Peyer's patch (tissue), 4 donors: ENCODE measurements at regions not wholly inside any gene's neighbourhood (a gene's known extent, or its start where the extent isn't known, plus 50 kb on each side); places are given as distances from the start of the nearest gene placed in this dataset.

Source experiments
- POLR2A ChIP-seq, 2 donors: fragments of 450-650 bp; IDR thresholded peaks; one replicate each; pipeline ENCODE4 v1.5.1; 2017; ENCODE audit warnings: antibody characterized with exemption in 2 of 2, mild to moderate bottlenecking in 2 of 2, moderate library complexity in 2 of 2
- TF ChIP-seq, protein P1 (sequence below), 6 experiments: fragments of 450-650 bp in 4 of 6; fragments of 200-600 bp in 2 of 6; sonication (generic) in 1 of 6; IDR thresholded peaks; one replicate each; pipeline ENCODE4 v1.5.1; 2017 to 2019; ENCODE audit warnings: antibody characterized with exemption in 6 of 6, mild to moderate bottlenecking in 3 of 6, moderate library complexity in 1 of 6

DNA sequence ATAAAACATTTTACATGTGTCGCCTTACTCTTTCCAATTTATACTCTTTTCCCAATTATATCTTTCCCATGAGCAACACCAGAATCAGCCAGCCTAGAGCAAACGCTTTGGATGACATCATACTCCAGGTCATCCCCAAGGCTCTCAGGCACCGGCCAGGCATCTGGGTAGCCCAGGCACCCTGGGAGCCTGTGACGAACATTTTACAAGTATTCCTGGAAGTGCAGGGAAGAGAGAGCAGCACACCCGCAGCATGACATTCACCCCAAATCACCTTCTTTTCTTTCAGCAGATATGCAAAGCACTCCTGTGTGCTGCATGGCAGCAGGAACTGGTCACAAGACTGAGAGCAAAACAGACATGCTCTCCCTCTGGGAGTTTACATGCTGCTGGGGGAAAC is 75.7 kb upstream of the SMIM23 start:
- TF ChIP-seq POLR2A (IDR thresholded peaks at IDR 0.05): no peak
- TF ChIP-seq, protein P1, sequence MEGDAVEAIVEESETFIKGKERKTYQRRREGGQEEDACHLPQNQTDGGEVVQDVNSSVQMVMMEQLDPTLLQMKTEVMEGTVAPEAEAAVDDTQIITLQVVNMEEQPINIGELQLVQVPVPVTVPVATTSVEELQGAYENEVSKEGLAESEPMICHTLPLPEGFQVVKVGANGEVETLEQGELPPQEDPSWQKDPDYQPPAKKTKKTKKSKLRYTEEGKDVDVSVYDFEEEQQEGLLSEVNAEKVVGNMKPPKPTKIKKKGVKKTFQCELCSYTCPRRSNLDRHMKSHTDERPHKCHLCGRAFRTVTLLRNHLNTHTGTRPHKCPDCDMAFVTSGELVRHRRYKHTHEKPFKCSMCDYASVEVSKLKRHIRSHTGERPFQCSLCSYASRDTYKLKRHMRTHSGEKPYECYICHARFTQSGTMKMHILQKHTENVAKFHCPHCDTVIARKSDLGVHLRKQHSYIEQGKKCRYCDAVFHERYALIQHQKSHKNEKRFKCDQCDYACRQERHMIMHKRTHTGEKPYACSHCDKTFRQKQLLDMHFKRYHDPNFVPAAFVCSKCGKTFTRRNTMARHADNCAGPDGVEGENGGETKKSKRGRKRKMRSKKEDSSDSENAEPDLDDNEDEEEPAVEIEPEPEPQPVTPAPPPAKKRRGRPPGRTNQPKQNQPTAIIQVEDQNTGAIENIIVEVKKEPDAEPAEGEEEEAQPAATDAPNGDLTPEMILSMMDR (IDR thresholded peaks at IDR 0.05): no peak
